LNCAP (cell line): ENCODE measurements at regions not wholly inside any gene's neighbourhood (a gene's known extent, or its start where the extent isn't known, plus 50 kb on each side); places are given as distances from the start of the nearest gene placed in this dataset.

Source experiments
- TF ChIP-seq, protein P1 (sequence below): fragments of 450-650 bp; IDR thresholded peaks from 2 replicates; pipeline ENCODE4 v1.5.1; 2017; ENCODE audit warnings: mild to moderate bottlenecking

DNA sequence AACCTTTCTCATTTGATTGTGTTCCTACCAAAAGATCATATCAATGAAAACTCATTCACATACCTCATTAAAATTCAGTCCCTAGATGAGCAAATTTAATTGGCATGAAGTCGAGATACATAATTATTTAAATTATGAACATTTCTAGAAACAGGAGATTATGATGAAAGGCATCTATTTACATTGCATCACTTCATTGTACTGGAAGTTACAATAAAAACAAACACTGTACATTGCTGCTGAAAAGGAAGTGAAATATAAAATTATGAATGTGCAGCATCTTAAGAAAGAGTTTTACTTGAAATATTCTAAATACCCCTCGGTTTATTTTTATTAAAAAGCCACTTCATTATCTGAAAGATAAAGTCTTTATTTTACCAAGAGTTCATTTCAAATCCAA, 163.4 kb upstream of the ZNF385D start:
- TF ChIP-seq, protein P1, sequence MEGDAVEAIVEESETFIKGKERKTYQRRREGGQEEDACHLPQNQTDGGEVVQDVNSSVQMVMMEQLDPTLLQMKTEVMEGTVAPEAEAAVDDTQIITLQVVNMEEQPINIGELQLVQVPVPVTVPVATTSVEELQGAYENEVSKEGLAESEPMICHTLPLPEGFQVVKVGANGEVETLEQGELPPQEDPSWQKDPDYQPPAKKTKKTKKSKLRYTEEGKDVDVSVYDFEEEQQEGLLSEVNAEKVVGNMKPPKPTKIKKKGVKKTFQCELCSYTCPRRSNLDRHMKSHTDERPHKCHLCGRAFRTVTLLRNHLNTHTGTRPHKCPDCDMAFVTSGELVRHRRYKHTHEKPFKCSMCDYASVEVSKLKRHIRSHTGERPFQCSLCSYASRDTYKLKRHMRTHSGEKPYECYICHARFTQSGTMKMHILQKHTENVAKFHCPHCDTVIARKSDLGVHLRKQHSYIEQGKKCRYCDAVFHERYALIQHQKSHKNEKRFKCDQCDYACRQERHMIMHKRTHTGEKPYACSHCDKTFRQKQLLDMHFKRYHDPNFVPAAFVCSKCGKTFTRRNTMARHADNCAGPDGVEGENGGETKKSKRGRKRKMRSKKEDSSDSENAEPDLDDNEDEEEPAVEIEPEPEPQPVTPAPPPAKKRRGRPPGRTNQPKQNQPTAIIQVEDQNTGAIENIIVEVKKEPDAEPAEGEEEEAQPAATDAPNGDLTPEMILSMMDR: no peak

DNA sequence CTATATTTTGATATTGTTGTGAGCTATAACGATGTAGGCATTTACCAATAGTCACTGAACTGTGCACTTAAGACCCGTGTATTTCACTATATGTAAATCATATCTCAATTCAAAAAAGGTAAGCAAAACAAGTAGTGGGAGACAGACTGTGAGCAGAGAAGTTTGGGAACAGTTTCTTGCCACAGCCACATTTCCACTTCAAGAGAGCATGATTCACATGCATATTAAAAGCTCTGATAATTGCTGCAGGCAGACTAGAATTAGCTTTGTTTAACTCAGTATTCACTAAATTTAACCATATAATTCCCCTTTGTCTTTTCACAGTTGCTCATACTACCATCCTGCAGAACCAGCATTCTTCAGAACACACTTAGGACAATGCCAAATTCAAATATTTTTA, 168.4 kb upstream of the ZNF385D start:
- TF ChIP-seq, protein P1: no peak

DNA sequence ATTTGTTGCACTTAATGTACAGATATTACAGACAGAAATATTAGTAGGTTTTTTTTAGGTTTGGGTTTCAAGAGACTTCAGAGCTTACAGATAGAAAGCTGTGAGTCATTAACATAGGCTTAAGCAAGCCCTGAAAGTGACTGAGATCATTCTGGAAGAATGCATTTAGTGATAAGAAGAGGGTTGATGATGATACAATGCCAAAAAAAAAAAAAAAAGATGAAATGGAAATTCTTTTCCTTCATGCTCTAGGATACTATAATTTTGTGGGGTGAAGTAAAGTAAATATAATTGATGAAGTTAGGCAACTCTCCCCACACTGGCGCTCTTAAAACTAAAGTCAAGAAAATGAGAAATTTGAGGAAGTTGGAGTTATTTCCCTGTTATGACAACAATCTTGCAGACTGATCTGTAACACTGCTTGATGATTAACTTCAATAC, 169.4 kb upstream of the ZNF385D start:
- TF ChIP-seq, protein P1: no peak

DNA sequence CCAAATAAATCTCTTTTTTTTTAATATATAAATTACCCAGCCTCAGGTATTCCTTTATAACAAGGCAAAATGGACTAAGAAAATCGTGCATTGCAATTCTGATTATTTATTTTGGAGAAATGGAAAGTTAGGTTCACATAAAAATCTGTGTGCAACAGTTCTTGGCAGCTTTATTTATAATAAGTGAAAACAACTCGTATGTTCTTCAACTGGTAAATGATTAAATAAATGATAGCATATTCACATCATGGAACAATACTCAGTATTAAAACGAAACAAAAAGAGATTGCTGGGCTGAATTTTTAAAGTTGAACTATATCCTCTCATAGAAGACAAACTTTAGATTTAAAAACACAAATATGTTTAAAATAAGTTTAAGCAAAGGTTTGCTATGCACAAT, 176.3 kb upstream of the ZNF385D start:
- TF ChIP-seq, protein P1: no peak

DNA sequence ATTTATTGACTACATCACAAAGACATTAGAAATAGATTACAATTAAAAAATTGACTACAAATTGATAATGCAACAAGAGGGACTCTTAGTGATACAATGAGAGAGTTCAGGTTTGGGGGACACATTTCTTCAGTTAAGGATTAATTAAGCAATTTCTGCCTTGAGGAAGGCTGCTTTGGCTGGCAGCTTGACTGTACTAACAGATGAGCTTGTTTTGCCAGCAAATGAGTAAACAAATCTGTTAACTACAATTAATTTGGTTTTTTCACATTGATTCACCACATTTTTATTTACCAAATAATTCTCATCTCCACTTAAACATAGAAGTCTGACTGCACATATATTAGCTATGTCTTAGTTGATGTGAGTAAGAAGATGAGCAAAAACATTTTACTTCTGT, 183.6 kb upstream of the ZNF385D start:
- TF ChIP-seq, protein P1: no peak

DNA sequence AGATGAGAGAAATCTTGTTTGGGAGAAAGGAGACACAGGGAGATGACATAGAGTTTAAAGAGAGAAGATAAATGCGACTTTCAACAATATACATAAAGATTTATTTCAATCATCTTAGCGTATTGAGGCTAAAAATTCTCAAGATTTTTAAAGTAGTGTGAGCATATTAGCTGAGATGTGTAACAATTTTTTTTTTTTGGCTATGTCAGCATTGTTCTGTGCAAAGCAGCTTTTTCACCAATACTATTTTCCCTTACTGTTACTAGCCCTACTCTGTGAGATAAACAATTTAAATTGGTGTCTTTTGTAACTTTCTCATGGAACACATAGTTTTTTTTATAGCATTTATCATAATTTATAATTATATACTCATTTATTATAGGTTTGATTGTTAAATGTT, 185.2 kb upstream of the ZNF385D start:
- TF ChIP-seq, protein P1: no peak

DNA sequence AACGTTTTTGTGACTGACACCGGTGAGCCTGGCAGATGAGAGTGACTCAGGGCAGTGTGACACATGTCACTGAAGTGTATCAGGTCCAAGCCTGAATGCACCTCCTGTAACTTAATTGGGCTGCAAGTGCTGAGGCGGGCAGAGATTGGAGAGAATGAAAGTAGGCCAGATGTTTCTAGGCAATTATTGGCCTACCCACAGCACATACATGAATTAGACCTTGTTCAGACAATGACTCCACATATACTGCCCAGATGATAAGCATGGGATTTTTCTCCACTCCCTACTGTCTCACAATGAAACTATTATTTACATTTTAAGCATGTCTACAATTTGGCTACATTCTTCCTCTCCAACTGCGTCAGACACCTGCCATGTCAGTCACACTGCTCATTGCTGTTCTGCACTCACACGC, 187.3 kb upstream of the ZNF385D start:
- TF ChIP-seq, protein P1: no peak

DNA sequence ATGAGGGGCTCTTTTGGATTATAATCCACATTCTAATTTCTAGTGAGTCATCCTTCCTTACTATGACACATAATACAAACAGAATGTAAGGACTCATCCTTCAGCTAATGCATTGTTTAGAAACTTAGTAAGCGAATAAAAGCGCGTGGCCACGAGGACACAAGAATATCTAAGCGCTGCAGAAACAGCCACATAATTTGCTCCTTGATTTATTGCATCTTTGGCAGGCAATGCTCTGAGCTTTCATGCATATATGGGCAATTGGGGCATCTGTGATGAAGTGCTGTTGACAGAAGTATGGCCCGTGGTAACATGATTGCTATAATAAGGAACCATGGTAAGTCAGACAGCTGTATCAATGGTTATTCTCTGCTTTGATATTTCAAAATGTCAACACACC, 191.3 kb upstream of the ZNF385D start:
- TF ChIP-seq, protein P1: no peak
